ENCODE measurements at regions not wholly inside any gene's neighbourhood (a gene's known extent, or its start where the extent isn't known, plus 50 kb on each side); places are given as distances from the start of the nearest gene placed in this dataset.

GRCh38 chr10:107924458-107924857, 760.0 kb upstream of the SORCS1 start:
- TF ChIP-seq, protein P1, sequence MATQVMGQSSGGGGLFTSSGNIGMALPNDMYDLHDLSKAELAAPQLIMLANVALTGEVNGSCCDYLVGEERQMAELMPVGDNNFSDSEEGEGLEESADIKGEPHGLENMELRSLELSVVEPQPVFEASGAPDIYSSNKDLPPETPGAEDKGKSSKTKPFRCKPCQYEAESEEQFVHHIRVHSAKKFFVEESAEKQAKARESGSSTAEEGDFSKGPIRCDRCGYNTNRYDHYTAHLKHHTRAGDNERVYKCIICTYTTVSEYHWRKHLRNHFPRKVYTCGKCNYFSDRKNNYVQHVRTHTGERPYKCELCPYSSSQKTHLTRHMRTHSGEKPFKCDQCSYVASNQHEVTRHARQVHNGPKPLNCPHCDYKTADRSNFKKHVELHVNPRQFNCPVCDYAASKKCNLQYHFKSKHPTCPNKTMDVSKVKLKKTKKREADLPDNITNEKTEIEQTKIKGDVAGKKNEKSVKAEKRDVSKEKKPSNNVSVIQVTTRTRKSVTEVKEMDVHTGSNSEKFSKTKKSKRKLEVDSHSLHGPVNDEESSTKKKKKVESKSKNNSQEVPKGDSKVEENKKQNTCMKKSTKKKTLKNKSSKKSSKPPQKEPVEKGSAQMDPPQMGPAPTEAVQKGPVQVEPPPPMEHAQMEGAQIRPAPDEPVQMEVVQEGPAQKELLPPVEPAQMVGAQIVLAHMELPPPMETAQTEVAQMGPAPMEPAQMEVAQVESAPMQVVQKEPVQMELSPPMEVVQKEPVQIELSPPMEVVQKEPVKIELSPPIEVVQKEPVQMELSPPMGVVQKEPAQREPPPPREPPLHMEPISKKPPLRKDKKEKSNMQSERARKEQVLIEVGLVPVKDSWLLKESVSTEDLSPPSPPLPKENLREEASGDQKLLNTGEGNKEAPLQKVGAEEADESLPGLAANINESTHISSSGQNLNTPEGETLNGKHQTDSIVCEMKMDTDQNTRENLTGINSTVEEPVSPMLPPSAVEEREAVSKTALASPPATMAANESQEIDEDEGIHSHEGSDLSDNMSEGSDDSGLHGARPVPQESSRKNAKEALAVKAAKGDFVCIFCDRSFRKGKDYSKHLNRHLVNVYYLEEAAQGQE (IDR thresholded peaks at IDR 0.05; ENCODE audit: low read depth): no peak
- TF ChIP-seq, protein P2, sequence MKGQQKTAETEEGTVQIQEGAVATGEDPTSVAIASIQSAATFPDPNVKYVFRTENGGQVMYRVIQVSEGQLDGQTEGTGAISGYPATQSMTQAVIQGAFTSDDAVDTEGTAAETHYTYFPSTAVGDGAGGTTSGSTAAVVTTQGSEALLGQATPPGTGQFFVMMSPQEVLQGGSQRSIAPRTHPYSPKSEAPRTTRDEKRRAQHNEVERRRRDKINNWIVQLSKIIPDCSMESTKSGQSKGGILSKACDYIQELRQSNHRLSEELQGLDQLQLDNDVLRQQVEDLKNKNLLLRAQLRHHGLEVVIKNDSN (IDR thresholded peaks at IDR 0.05): no peak
- TF ChIP-seq EP300 (IDR thresholded peaks at IDR 0.05; ENCODE audit: borderline replicate concordance) (no peak), CEBPB (IDR thresholded peaks at IDR 0.05) (no peak), RAD21 (IDR thresholded peaks at IDR 0.05; ENCODE audit: low read depth) (no peak), ZBTB7A (IDR thresholded peaks at IDR 0.05; ENCODE audit: low read depth) (no peak), YY1 (IDR thresholded peaks at IDR 0.05; ENCODE audit: low read depth) (no peak), EGR1 (IDR thresholded peaks at IDR 0.05) (no peak), TEAD4 (IDR thresholded peaks at IDR 0.05) (no peak), FOXM1 (IDR thresholded peaks at IDR 0.05; ENCODE audit: borderline replicate concordance, low read depth) (no peak)

Measured in Ishikawa (cell line).